CD8-positive, alpha-beta memory T cell (primary cell): ENCODE measurements at regions not wholly inside any gene's neighbourhood (a gene's known extent, or its start where the extent isn't known, plus 50 kb on each side); places are given as distances from the start of the nearest gene placed in this dataset.
"Not testable (repeated sequence)": the region's sequence is repeated elsewhere in the genome, so short reads cannot be mapped to it uniquely, and the experiment has no call there.

Experiments
- CTCF ChIA-PET: fragments of 350-600 bp; sonication (Branson Sonifier 250); formaldehyde crosslinking; loops from one replicate; lab custom pipeline; 2021; ENCODE audit warnings: antibody characterized with exemption; lab: Charles Lee
- POLR2A ChIA-PET: fragments of 350-600 bp; sonication (Branson Sonifier 250); formaldehyde crosslinking; loops from one replicate; lab custom pipeline; 2021; ENCODE audit warnings: antibody characterized with exemption; lab: Charles Lee
- DNase-seq, 5 donors: peaks; one replicate each; pipeline versions ENCODE4 v3.0.0 to v3.0.0-alpha.2; 2020 to 2022; ENCODE audit warnings: mixed read lengths in 1 of 5
- H3K27ac ChIP-seq: one replicate; pipeline ENCODE4 v1.7.0; 2013; ENCODE audit warnings: low read depth, mild to moderate bottlenecking, low read length, moderate library complexity
- H3K27me3 ChIP-seq: 2 replicates; pipeline ENCODE4 v1.7.0; 2013; ENCODE audit warnings: low read length, mild to moderate bottlenecking; ENCODE audit not compliant: insufficient read depth, poor library complexity, severe bottlenecking
- H3K36me3 ChIP-seq: 2 replicates; pipeline ENCODE4 v1.7.0; 2013; ENCODE audit warnings: mild to moderate bottlenecking, low read length, moderate library complexity; ENCODE audit not compliant: insufficient read depth
- H3K4me1 ChIP-seq: 2 replicates; pipeline ENCODE4 v1.7.0; 2013; ENCODE audit warnings: mild to moderate bottlenecking, low read length, moderate library complexity; ENCODE audit not compliant: insufficient read depth
- H3K4me3 ChIP-seq: 2 replicates; pipeline ENCODE4 v1.7.0; 2013; ENCODE audit warnings: mild to moderate bottlenecking, low read length
- H3K9me3 ChIP-seq: 2 replicates; pipeline ENCODE4 v1.7.0; 2013; ENCODE audit warnings: mild to moderate bottlenecking, low read length
- H3K27ac Mint-ChIP-seq, 8 donors: one replicate each; pipeline ENCODE4 v1.8.0; 2020 to 2021; ENCODE audit warnings: mixed read lengths in 8 of 8, mild to moderate bottlenecking in 6 of 8, inconsistent platforms in 3 of 8, moderate library complexity in 3 of 8
- H3K27me3 Mint-ChIP-seq, 2 donors: one replicate each; pipeline ENCODE4 v1.8.0; 2020 to 2021; ENCODE audit warnings: mixed read lengths in 2 of 2, mild to moderate bottlenecking in 1 of 2, moderate library complexity in 1 of 2
- H3K36me3 Mint-ChIP-seq, 3 donors: one replicate each; pipeline ENCODE4 v1.8.0; 2020 to 2021; ENCODE audit warnings: mixed read lengths in 3 of 3, inconsistent platforms in 1 of 3, mild to moderate bottlenecking in 1 of 3
- H3K4me1 Mint-ChIP-seq, 3 donors: one replicate each; pipeline ENCODE4 v1.8.0; 2020 to 2021; ENCODE audit warnings: mixed read lengths in 3 of 3, inconsistent platforms in 1 of 3, mild to moderate bottlenecking in 1 of 3
- H3K4me3 Mint-ChIP-seq, 7 donors: one replicate each; pipeline ENCODE4 v1.8.0; 2020 to 2021; ENCODE audit warnings: mixed read lengths in 7 of 7, mild to moderate bottlenecking in 6 of 7, moderate library complexity in 4 of 7, inconsistent platforms in 2 of 7
- H3K9me3 Mint-ChIP-seq, 5 donors: one replicate each; pipeline ENCODE4 v1.8.0; 2020 to 2022; ENCODE audit warnings: mixed read lengths in 5 of 5, mild to moderate bottlenecking in 3 of 5, moderate library complexity in 2 of 5, inconsistent platforms in 1 of 5

GRCh38 chr12:5341086-5341485 is 90.8 kb upstream of the NTF3 start:
- H3K27me3 Mint-ChIP-seq, CTCF ChIA-PET, H3K4me1 Mint-ChIP-seq, DNase-seq, H3K9me3 Mint-ChIP-seq, H3K36me3 ChIP-seq, H3K27ac Mint-ChIP-seq, H3K36me3 Mint-ChIP-seq, POLR2A ChIA-PET, H3K4me3 Mint-ChIP-seq, H3K4me1 ChIP-seq, H3K9me3 ChIP-seq, H3K4me3 ChIP-seq, H3K27me3 ChIP-seq, H3K27ac ChIP-seq: not testable (repeated sequence)

DNA sequence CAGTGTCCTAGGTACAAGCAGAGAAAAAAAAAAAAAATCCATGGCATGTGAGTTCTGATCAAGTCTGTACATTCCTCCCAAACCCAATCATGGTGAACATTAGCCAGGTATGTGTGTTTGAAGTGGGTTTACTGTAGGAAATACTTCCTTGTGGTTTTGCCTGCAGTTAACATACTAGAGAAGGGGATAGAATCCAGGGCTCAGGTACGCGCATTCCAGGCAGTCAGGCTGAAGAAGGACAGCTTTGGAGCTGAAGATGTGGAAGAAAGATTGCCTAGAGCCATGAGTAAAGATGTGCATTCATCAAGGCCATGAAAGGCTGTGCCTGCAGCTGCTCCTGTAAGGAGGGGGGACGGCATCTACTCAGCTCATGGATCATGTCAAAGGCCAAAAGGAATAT is 88.2 kb upstream of the NTF3 start:
- ChIA-PET POLR2A (no interaction called here), CTCF (no interaction called here)
- peaks cover 3% of the 10 kb centered on the region for H3K27me3 ChIP-seq
- no peak for DNase-seq
- no peak overlapping the region for H3K4me3 Mint-ChIP-seq
- no peak overlapping the region for H3K27ac Mint-ChIP-seq
- H3K4me1 Mint-ChIP-seq, result no peaks in the 10 kb centered on the region
- no peaks in the 10 kb centered on the region for H3K4me1 ChIP-seq
- H3K4me3 ChIP-seq, result no peak overlapping the region
- H3K36me3 ChIP-seq, result no peaks in the 10 kb centered on the region
- no peak overlapping the region for H3K27ac ChIP-seq
- peaks cover 1 to 7% of the 10 kb centered on the region in 2 donors for H3K27me3 Mint-ChIP-seq
- H3K36me3 Mint-ChIP-seq, result no peaks in the 10 kb centered on the region
- no peaks in the 10 kb centered on the region for H3K9me3 ChIP-seq
- peaks cover 0 to 5% (median 0%) of the 10 kb centered on the region in 5 donors for H3K9me3 Mint-ChIP-seq

GRCh38 chr12:5344131-5344530 is 87.8 kb upstream of the NTF3 start:
- Mint-ChIP-seq H3K27ac (no peak overlapping the region), H3K4me1 (no peaks in the 10 kb centered on the region), H3K36me3 (no peaks in the 10 kb centered on the region), H3K4me3 (no peak overlapping the region), H3K27me3 (peaks cover 1 to 7% of the 10 kb centered on the region in 2 donors), H3K9me3 (peaks cover 0 to 5% (median 0%) of the 10 kb centered on the region in 5 donors)
- H3K9me3 ChIP-seq, result no peaks in the 10 kb centered on the region
- no peaks in the 10 kb centered on the region for H3K36me3 ChIP-seq
- no peak overlapping the region for H3K27ac ChIP-seq
- ChIA-PET POLR2A (no interaction called here), CTCF (no interaction called here)
- H3K4me1 ChIP-seq, result no peaks in the 10 kb centered on the region
- peaks cover 3% of the 10 kb centered on the region for H3K27me3 ChIP-seq
- H3K4me3 ChIP-seq, result no peak overlapping the region
- no peak for DNase-seq

DNA sequence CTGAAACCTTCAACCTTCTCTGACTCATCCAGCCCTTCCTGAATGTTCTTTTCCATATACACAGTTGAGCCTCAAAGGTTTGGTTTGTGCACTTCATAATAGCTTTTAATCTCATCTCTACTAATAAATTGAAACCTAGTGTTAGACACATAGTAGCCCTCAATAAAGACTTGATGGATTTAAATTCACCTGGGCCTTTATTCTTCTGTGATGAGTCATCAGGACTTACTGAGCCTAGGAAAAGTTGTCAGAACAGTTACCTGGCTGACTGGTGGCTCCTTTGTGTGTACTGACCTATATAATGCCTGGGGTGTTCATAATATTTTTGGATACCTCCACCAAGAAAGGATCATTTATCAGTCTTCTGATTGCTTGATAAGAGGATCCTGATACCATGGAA is 86.4 kb upstream of the NTF3 start:
- H3K27ac Mint-ChIP-seq, result no peak overlapping the region
- peaks cover 3% of the 10 kb centered on the region for H3K27me3 ChIP-seq

GRCh38 chr12:5348057-5348456 is 83.9 kb upstream of the NTF3 start:
- no peaks in the 10 kb centered on the region for H3K9me3 ChIP-seq
- H3K27ac Mint-ChIP-seq, result no peak overlapping the region
- H3K27me3 ChIP-seq, result peaks cover 3% of the 10 kb centered on the region
- H3K4me3 ChIP-seq, result no peak overlapping the region
- no peaks in the 10 kb centered on the region for H3K36me3 Mint-ChIP-seq
- H3K27ac ChIP-seq, result no peak overlapping the region
- no peak for DNase-seq
- H3K27me3 Mint-ChIP-seq, result peaks cover 3 to 7% of the 10 kb centered on the region in 2 donors
- no peaks in the 10 kb centered on the region for H3K4me1 Mint-ChIP-seq
- H3K4me3 Mint-ChIP-seq, result no peak overlapping the region
- ChIA-PET CTCF (no interaction called here), POLR2A (no interaction called here)
- no peaks in the 10 kb centered on the region for H3K36me3 ChIP-seq
- H3K4me1 ChIP-seq, result no peaks in the 10 kb centered on the region
- H3K9me3 Mint-ChIP-seq, result peaks cover 0 to 20% (median 4%) of the 10 kb centered on the region in 5 donors

More for the DNA sequence above, 86.4 kb upstream of the NTF3 start:
- Mint-ChIP-seq H3K27me3 (peaks cover 1 to 7% of the 10 kb centered on the region in 2 donors), H3K4me1 (no peaks in the 10 kb centered on the region), H3K36me3 (no peaks in the 10 kb centered on the region), H3K9me3 (peaks cover 0 to 3% (median 0%) of the 10 kb centered on the region in 5 donors), H3K4me3 (no peak overlapping the region)
- H3K9me3 ChIP-seq, result no peaks in the 10 kb centered on the region
- ChIA-PET POLR2A (no interaction called here), CTCF (no interaction called here)
- no peak overlapping the region for H3K27ac ChIP-seq
- DNase-seq, result no peak
- H3K4me3 ChIP-seq, result no peak overlapping the region
- no peaks in the 10 kb centered on the region for H3K4me1 ChIP-seq
- no peaks in the 10 kb centered on the region for H3K36me3 ChIP-seq

DNA sequence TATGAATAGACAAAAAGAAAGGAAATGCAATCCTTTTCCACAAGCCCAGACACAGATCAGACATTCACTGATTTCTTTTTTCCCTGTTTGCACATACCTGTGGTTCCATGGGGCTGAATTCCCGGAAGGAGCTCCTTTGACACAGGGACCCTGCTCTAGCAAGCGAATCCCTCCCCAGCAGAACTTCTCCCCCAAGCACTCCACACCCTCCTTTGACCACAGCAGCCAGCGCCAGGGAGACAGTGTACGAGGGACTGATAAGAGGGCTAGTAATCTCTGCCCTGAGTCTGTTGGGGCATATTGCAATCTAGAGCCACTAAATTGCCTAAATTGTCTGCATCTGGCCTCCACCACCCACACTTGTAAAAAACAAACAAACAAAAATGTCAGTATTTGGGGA is 83.4 kb upstream of the NTF3 start:
- no peaks in the 10 kb centered on the region for H3K36me3 ChIP-seq
- CTCF ChIA-PET, result no interaction called here
- H3K9me3 Mint-ChIP-seq, result peaks cover 3 to 22% (median 4%) of the 10 kb centered on the region in 5 donors

GRCh38 chr12:5364036-5364770 is 67.7 kb upstream of the NTF3 start:
- peaks cover 0 to 6% (median 0%) of the 10 kb centered on the region in 5 donors for H3K9me3 Mint-ChIP-seq
- H3K36me3 Mint-ChIP-seq, result no peaks in the 10 kb centered on the region
- Histone ChIP-seq H3K36me3 (no peaks in the 10 kb centered on the region), H3K4me3 (no peak overlapping the region), H3K9me3 (no peaks in the 10 kb centered on the region), H3K4me1 (no peaks in the 10 kb centered on the region), H3K27ac (no peak overlapping the region), H3K27me3 (no peaks in the 10 kb centered on the region)
- ChIA-PET POLR2A (no interaction called here), CTCF (no interaction called here)
- no peak overlapping the region for H3K4me3 Mint-ChIP-seq
- H3K4me1 Mint-ChIP-seq, result no peaks in the 10 kb centered on the region
- H3K27ac Mint-ChIP-seq, result no peak overlapping the region
- peaks cover 0 to 1% of the 10 kb centered on the region in 2 donors for H3K27me3 Mint-ChIP-seq
- no peak for DNase-seq

More for the DNA sequence above, 83.4 kb upstream of the NTF3 start:
- Mint-ChIP-seq H3K36me3 (no peaks in the 10 kb centered on the region), H3K4me3 (no peak overlapping the region), H3K27me3 (peaks cover 3 to 7% of the 10 kb centered on the region in 2 donors), H3K27ac (no peak overlapping the region), H3K4me1 (no peaks in the 10 kb centered on the region)
- peaks cover 3% of the 10 kb centered on the region for H3K27me3 ChIP-seq
- no peaks in the 10 kb centered on the region for H3K9me3 ChIP-seq
- no peak overlapping the region for H3K27ac ChIP-seq
- POLR2A ChIA-PET, result no interaction called here
- no peak for DNase-seq
- H3K4me1 ChIP-seq, result no peaks in the 10 kb centered on the region
- no peak overlapping the region for H3K4me3 ChIP-seq

DNA sequence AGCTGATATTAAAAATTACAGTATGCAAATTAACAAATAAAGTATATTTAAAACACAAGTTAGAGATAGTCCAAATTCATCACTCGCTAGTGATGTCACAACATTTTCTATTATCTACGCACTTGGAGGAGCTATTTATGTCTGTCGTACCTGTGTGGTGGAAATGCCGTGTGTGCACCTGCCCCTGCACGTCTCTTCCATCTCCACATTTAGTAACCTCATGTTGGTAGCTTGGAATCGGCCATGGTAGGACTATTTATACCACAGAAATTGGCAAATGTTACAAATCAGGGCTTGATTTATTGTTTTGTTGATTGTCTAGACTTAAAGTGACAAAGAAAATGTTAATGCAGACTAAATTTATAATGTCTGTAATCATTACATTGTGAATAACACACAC is 62.6 kb upstream of the NTF3 start:
- Histone ChIP-seq H3K9me3 (no peaks in the 10 kb centered on the region), H3K27ac (no peak overlapping the region), H3K36me3 (no peaks in the 10 kb centered on the region), H3K4me1 (no peaks in the 10 kb centered on the region), H3K27me3 (no peaks in the 10 kb centered on the region), H3K4me3 (no peak overlapping the region)
- Mint-ChIP-seq H3K4me3 (no peak overlapping the region), H3K9me3 (peaks cover 0 to 3% (median 0%) of the 10 kb centered on the region in 5 donors), H3K27ac (no peak overlapping the region), H3K4me1 (no peaks in the 10 kb centered on the region), H3K27me3 (no peaks in the 10 kb centered on the region), H3K36me3 (no peaks in the 10 kb centered on the region)
- ChIA-PET CTCF (no interaction called here), POLR2A (no interaction called here)
- DNase-seq, result no peak
